Smooth muscle cell (in vitro differentiated cells): ENCODE measurements at regions not wholly inside any gene's neighbourhood (a gene's known extent, or its start where the extent isn't known, plus 50 kb on each side); places are given as distances from the start of the nearest gene placed in this dataset.
"Not testable (repeated sequence)": the region's sequence is repeated elsewhere in the genome, so short reads cannot be mapped to it uniquely, and the experiment has no call there.

ENCODE experiments used
- DNase-seq: peaks from one replicate; lab custom pipeline; 2025; ENCODE audit not compliant: unreplicated experiment; lab: John Stamatoyannopoulos, UW
- H2AFZ ChIP-seq: fragments of 200-600 bp; sonication (generic); 2 replicates; pipeline ENCODE4 v1.6.0; 2016; ENCODE audit warnings: antibody characterized with exemption, low read depth, mild to moderate bottlenecking
- H3F3A ChIP-seq: fragments of 200-600 bp; sonication (generic); 2 replicates; pipeline ENCODE4 v1.6.0; 2017; ENCODE audit warnings: antibody characterized with exemption, low read depth
- H3K27ac ChIP-seq: fragments of 200-600 bp; sonication (generic); 2 replicates; pipeline ENCODE4 v1.5.1; 2016; ENCODE audit warnings: low read depth, mild to moderate bottlenecking
- H3K27me3 ChIP-seq: fragments of 200-600 bp; sonication (generic); 2 replicates; pipeline ENCODE4 v1.6.1; 2016; ENCODE audit warnings: low read depth, mild to moderate bottlenecking
- H3K36me3 ChIP-seq: fragments of 200-600 bp; sonication (generic); 2 replicates; pipeline ENCODE4 v1.5.1; 2016; ENCODE audit warnings: low read depth
- H3K4me1 ChIP-seq: fragments of 200-600 bp; sonication (generic); 2 replicates; pipeline ENCODE4 v1.5.1; 2016; ENCODE audit warnings: low read depth
- H3K4me2 ChIP-seq: fragments of 200-600 bp; sonication (generic); 2 replicates; pipeline ENCODE4 v1.6.0; 2016; ENCODE audit warnings: mild to moderate bottlenecking
- H3K4me3 ChIP-seq: fragments of 200-600 bp; sonication (generic); 2 replicates; pipeline ENCODE4 v1.5.1; 2016; ENCODE audit warnings: mild to moderate bottlenecking
- H3K79me2 ChIP-seq: fragments of 200-600 bp; sonication (generic); 2 replicates; pipeline ENCODE4 v1.6.0; 2016; ENCODE audit warnings: low read depth, mild to moderate bottlenecking
- H3K9ac ChIP-seq: fragments of 200-600 bp; sonication (generic); 2 replicates; pipeline ENCODE4 v1.6.0; 2016; ENCODE audit warnings: low read depth
- H3K9me3 ChIP-seq: fragments of 200-600 bp; sonication (generic); replicated peaks from 2 replicates; pipeline ENCODE4 v1.5.1; 2016; ENCODE audit warnings: low read depth
- H4K20me1 ChIP-seq: fragments of 200-600 bp; sonication (generic); 2 replicates; pipeline ENCODE4 v1.6.0; 2016; ENCODE audit warnings: low read depth
- CTCF ChIP-seq: fragments of 200-600 bp; sonication (generic); IDR thresholded peaks from 2 replicates; pipeline ENCODE4 v1.5.1; 2017; ENCODE audit warnings: borderline replicate concordance, mild to moderate bottlenecking, antibody characterized with exemption; ENCODE audit not compliant: insufficient read depth, poor library complexity, severe bottlenecking
- WGBS: methylation state at CpG from one replicate; pipeline ENCODE4 v1.1.7; 2016; ENCODE audit warnings: low lambda C conversion rate; 5-methylcytosine and 5-hydroxymethylcytosine counted together

- H3F3A ChIP-seq = no peaks in the 10 kb centered on the region
- H3K4me2 ChIP-seq = no peak overlapping the region
- H3K9me3 ChIP-seq = no peaks in the 10 kb centered on the region
- DNase-seq = no peak
- H4K20me1 ChIP-seq = no peaks in the 10 kb centered on the region
- TF ChIP-seq CTCF = no peak
- no peaks in the 10 kb centered on the region for H3K36me3 ChIP-seq
- WGBS = 72% methylated on average over 3 of the region's 3 CpGs
- no peak overlapping the region for H3K9ac ChIP-seq
- H2AFZ ChIP-seq = no peak overlapping the region
- no peaks in the 10 kb centered on the region for H3K27me3 ChIP-seq
- H3K79me2 ChIP-seq = no peaks in the 10 kb centered on the region
- H3K27ac ChIP-seq = no peak overlapping the region
- no peak overlapping the region for H3K4me3 ChIP-seq
- no peaks in the 10 kb centered on the region for H3K4me1 ChIP-seq
Measured at GRCh38 chr11:49499117-49499516, 290.7 kb upstream of the FOLH1 start.

- H3F3A ChIP-seq = no peaks in the 10 kb centered on the region
- TF ChIP-seq CTCF = no peak
- no peak overlapping the region for H3K9ac ChIP-seq
- no peaks in the 10 kb centered on the region for H3K9me3 ChIP-seq
- no peaks in the 10 kb centered on the region for H4K20me1 ChIP-seq
- no peaks in the 10 kb centered on the region for H3K79me2 ChIP-seq
- H3K4me1 ChIP-seq = no peaks in the 10 kb centered on the region
- H3K36me3 ChIP-seq = no peaks in the 10 kb centered on the region
- H3K27ac ChIP-seq = no peak overlapping the region
- H3K4me2 ChIP-seq = no peak overlapping the region
- no peaks in the 10 kb centered on the region for H3K27me3 ChIP-seq
- no peak overlapping the region for H2AFZ ChIP-seq
- H3K4me3 ChIP-seq = no peak overlapping the region
- DNase-seq = no peak
Measured at GRCh38 chr11:49505231-49505630, 296.8 kb upstream of the FOLH1 start.

- H3K4me2 ChIP-seq, H3K4me3 ChIP-seq, H4K20me1 ChIP-seq, H2AFZ ChIP-seq, H3K27me3 ChIP-seq, H3K9ac ChIP-seq, H3K4me1 ChIP-seq, H3K36me3 ChIP-seq, H3K79me2 ChIP-seq, H3K27ac ChIP-seq, H3K9me3 ChIP-seq, H3F3A ChIP-seq, DNase-seq: not testable (repeated sequence)
- TF ChIP-seq CTCF = peak; percentile 77
- 10% methylated on average over 1 of the region's 1 CpG for WGBS
Measured at GRCh38 chr11:49526240-49526829, 317.9 kb upstream of the FOLH1 start.

GRCh38 chr11:49533204-49533603 is 324.8 kb upstream of the FOLH1 start:
- Histone ChIP-seq H4K20me1 (no peaks in the 10 kb centered on the region), H3K27ac (no peak overlapping the region), H3K9ac (no peak overlapping the region), H3K36me3 (no peaks in the 10 kb centered on the region), H3F3A (no peaks in the 10 kb centered on the region), H2AFZ (no peak overlapping the region), H3K27me3 (no peaks in the 10 kb centered on the region), H3K4me2 (no peak overlapping the region), H3K4me3 (no peak overlapping the region), H3K79me2 (no peaks in the 10 kb centered on the region), H3K4me1 (no peaks in the 10 kb centered on the region), H3K9me3 (peaks cover 4% of the 10 kb centered on the region)
- no peak for DNase-seq
- TF ChIP-seq CTCF = no peak

- not testable (repeated sequence) for H4K20me1 ChIP-seq, H3K9me3 ChIP-seq, H3K79me2 ChIP-seq, H3K4me2 ChIP-seq, H3K27me3 ChIP-seq, H2AFZ ChIP-seq, H3K9ac ChIP-seq, H3K27ac ChIP-seq, H3K36me3 ChIP-seq, DNase-seq, H3F3A ChIP-seq, H3K4me3 ChIP-seq, H3K4me1 ChIP-seq
- 88% methylated on average over 4 of the region's 4 CpGs for WGBS
Measured at GRCh38 chr11:49538927-49539326, 330.5 kb upstream of the FOLH1 start.

GRCh38 chr11:49558261-49558847 is 350.0 kb upstream of the FOLH1 start:
- not testable (repeated sequence) for H3K27ac ChIP-seq, DNase-seq, H3K9ac ChIP-seq, H3K4me2 ChIP-seq, H3K4me1 ChIP-seq, H3K4me3 ChIP-seq, H3K79me2 ChIP-seq, H3K27me3 ChIP-seq, H4K20me1 ChIP-seq, H3K9me3 ChIP-seq, H2AFZ ChIP-seq, H3K36me3 ChIP-seq, H3F3A ChIP-seq
- WGBS = 90% methylated on average over 41 of the region's 42 CpGs
